ENCODE measurements at regions not wholly inside any gene's neighbourhood (a gene's known extent, or its start where the extent isn't known, plus 50 kb on each side); places are given as distances from the start of the nearest gene placed in this dataset.

GRCh38 chr1:218717575-218717974 is 372.4 kb downstream of the TGFB2 start:
- DNase-seq, result peak; percentile 39

DNA sequence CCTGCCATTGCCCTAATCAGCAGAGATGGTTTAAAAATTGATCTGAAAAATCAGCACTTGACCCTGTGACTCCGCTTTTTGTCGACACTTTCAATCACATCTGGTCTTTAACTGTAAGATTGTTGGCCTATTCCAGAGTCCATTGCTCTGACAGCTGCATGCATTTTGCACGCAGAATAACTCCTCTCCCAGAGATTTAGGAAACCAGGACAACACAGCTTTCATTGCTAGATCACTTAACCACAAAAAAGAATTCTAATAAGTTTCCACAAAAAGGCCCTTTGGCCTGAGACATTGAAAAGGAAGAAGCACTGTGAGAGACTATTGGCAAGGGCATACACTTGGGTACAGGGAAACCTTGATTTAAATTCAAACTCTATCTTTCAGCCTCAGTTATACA is 373.1 kb downstream of the TGFB2 start:
- DNase-seq, result no peak

GRCh38 chr1:218718977-218719376 is 373.8 kb downstream of the TGFB2 start:
- no peak for DNase-seq

DNA sequence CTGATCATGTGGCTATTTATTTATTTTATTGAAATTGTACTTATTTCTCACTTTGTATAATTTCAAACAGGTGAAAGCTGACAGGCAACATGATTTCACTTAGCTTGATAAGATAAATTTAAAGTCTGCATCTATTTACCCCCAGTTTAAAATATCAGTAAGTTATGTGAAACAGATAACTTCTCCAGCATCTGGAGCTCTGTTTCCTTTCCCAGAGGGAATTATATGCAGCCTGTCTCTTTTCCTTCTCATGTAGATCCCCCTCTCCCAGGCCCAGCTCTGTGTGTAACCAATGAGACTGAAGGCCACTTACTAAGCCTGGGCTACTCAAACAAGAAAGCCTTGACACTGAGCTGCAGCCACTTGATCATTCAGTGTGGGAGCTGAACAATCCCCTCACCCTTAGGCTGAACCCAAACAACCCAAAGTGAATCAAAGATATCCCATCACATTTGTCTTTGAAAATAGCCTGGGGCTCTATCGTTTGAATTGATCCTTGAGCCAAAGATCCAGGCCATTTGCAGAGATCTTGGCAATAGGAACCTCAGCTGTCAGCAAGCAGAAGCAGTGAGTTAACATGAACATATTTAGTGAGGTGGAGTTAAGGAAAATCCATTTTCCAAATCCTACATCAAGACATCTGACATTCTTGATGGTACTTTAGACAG is 383.9 kb downstream of the TGFB2 start:
- DNase-seq, result no peak

- no peak for DNase-seq
These were observed 390.4 kb downstream of the TGFB2 start for GRCh38 chr1:218735436-218736032.

- no peak for DNase-seq
These were observed 394.3 kb downstream of the TGFB2 start for GRCh38 chr1:218739426-218739825.

DNA sequence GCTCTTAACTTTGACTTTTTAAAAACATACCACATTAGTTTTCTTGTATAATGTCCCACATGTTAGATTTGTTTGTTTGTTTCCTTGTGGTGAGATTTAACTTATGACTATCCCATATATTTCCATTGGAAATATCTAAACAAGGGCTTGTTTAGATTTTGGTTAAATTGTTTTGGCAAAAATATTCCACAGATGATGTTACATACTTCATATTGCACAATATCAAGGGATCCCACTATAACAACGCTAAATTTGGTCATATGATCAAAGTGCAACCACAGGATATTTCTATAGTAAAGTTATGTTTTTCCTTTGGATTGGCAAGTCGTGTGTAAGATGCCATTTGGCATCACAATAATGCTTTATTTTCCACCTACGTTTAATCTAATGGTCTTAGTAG is 396.7 kb downstream of the TGFB2 start:
- DNase-seq, result no peak

GRCh38 chr1:218742467-218743262 is 397.5 kb downstream of the TGFB2 start:
- DNase-seq, result peak; percentile 8

GRCh38 chr1:218743861-218744505 is 398.8 kb downstream of the TGFB2 start:
- no peak for DNase-seq

DNA sequence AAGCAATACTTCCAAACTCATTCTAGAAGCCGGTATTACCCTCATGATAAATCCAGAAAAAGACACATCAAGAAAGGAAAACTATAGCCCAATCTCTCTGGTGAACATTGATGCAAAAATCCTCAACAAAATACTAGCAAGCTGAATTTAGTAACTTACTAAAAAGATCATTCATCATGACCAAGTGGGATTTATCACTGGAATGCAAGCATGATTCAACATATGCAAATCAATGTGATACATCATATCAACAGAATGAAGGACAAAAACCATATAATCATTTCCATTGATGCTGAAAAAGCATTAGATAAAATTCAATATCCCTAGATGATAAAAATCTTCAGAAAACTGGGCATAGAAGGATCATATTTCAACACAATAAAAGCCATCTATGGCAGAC is 402.9 kb downstream of the TGFB2 start:
- DNase-seq, result no peak

GRCh38 chr1:218750216-218750970 is 405.3 kb downstream of the TGFB2 start:
- DNase-seq, result no peak

DNA sequence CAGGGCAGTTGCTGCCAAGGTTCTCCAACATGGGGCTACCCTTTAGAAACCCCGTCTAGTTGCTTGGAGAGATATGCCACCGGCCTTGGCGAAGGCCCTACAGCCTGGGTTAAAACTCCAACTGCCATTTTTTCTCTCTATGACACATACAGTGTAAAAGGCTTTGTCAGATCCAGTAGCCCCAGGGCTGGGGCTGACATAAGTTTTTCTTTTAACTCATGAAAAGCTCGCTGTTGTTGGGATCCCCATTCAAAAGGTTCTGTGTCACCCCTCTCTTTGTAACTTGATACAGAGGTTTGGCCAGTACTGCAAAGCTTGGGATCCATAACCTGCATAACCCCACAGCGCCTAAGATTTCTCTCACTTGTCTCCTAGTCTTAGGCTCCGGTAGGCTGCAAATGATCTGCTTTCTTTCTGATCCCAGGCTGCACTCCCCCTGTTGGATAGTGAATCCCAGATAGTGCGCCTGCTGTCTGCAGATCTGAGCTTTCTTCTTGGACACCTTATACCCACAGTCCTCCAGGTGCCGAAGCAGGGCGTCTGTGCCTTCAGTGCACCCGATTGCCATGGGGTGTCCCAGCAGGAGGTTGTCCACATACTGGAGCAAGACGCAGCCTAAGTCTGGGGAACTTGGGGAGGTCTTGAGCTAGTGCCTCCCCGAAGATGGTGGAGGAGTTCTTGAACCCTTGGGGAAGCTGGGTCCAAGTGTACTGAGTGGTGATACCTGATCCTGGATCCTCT is 406.2 kb downstream of the TGFB2 start:
- no peak for DNase-seq

- DNase-seq, result no peak
These were observed 407.0 kb downstream of the TGFB2 start for GRCh38 chr1:218752126-218752525.

GRCh38 chr1:218754477-218754876 is 409.3 kb downstream of the TGFB2 start:
- DNase-seq, result no peak

- DNase-seq, result no peak
These were observed 410.0 kb downstream of the TGFB2 start for GRCh38 chr1:218755128-218755527.

DNA sequence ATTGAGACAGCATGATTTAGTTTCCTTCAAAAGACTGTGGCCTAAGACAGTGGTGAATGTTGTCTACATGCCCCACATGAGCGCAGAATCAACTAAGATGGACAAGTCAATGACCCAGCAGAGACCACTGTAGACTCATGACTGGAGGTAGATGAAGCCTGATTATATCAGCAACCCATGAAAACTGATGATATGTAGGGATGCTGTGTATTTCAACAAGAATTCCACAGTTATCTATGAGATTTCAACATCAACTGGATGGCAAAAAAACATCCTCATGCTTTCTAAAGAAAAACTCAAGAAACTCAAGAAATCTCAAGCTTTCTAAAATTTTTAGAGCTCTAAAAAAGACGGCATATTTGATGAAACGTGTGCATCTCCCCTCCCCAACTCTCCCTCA is 413.9 kb upstream of the LYPLAL1 start:
- DNase-seq, result no peak

GRCh38 chr1:218760601-218761570 is 412.8 kb upstream of the LYPLAL1 start:
- DNase-seq, result no peak

- no peak for DNase-seq
These were observed 410.1 kb upstream of the LYPLAL1 start for GRCh38 chr1:218763538-218763937.

GRCh38 chr1:218765753-218766152 is 407.9 kb upstream of the LYPLAL1 start:
- peak; percentile 86 for DNase-seq

DNA sequence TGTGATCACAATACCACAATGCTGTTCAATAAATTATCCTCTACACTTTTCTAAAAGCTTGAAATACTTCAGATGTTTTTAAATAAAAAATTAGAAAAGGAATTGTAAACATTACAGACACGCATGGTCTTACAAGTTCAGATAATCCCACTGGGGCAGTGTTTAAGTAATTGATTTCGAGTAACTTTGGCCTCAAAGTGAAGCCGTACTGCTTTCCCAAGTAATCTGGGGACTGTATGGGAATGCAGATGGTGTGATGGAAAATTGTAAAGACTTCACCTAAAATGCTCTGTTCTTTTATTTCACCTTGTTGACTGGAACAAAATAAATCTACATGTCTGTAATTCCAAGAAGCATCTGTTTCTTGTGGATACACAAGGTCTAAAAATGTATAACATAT is 401.7 kb upstream of the LYPLAL1 start:
- no peak for DNase-seq

GRCh38 chr1:218772575-218772974 is 401.1 kb upstream of the LYPLAL1 start:
- DNase-seq, result no peak
